GM23338 (cell line): ENCODE measurements at regions not wholly inside any gene's neighbourhood (a gene's known extent, or its start where the extent isn't known, plus 50 kb on each side); places are given as distances from the start of the nearest gene placed in this dataset.

Experiments
- CTCF ChIP-seq, 2 experiments: fragments of 200-600 bp in 1 of 2; sonication (generic) in 1 of 2; conservative IDR thresholded peaks; 2 replicates each; pipeline versions ENCODE4 v1.5.1 to v1.6.1; 2016 to 2017; ENCODE audit warnings: antibody characterized with exemption in 2 of 2, low read depth in 2 of 2, mild to moderate bottlenecking in 2 of 2, moderate library complexity in 1 of 2
- EZH2 ChIP-seq: fragments of 200-600 bp; sonication (generic); IDR thresholded peaks from one replicate; pipeline ENCODE4 v1.8.0; 2017; ENCODE audit warnings: antibody characterized with exemption, mild to moderate bottlenecking, low read depth; ENCODE audit not compliant: unreplicated experiment
- POLR2AphosphoS5 ChIP-seq: IDR thresholded peaks from 2 replicates; pipeline ENCODE4 v1.6.1; 2016; ENCODE audit warnings: antibody characterized with exemption, low read depth
- REST ChIP-seq: IDR thresholded peaks from one replicate; pipeline ENCODE4 v1.6.1; 2018; ENCODE audit warnings: antibody characterized with exemption; ENCODE audit not compliant: unreplicated experiment
- ZNF114 ChIP-seq: fragments of 250-450 bp; sonication (Bioruptor Pico); IDR thresholded peaks from 2 replicates; pipeline ENCODE4 v1.5.0; 2020; ENCODE audit warnings: mild to moderate bottlenecking, moderate library complexity

GRCh38 chr9:71233646-71234045, 112.2 kb upstream of the TRPM3 start:
- TF ChIP-seq CTCF (conservative IDR thresholded peaks at IDR 0.05; ENCODE audit: low read depth in 2 of 2) (no peak), REST (no peak), POLR2AphosphoS5 (no peak), ZNF114 (CRISPR knock-in tag) (no peak), EZH2 (no peak)
